Upper lobe of right lung (tissue), 1 donor: ENCODE measurements at regions not wholly inside any gene's neighbourhood (a gene's known extent, or its start where the extent isn't known, plus 50 kb on each side); places are given as distances from the start of the nearest gene placed in this dataset.

ENCODE experiments used
- ATAC-seq: fragments of 200-7000 bp; cut with Tn5 transposase; one replicate; pipeline ENCODE4 v1.9.1; 2020; ENCODE audit warnings: mild to moderate bottlenecking, moderate library complexity
- DNase-seq: peaks from one replicate; pipeline ENCODE4 v3.0.0-alpha.2; 2020
- H3K27ac ChIP-seq: fragments of 200-600 bp; one replicate; pipeline ENCODE4 v1.8.0; 2022
- H3K27me3 ChIP-seq: fragments of 200-600 bp; one replicate; pipeline ENCODE4 v1.8.0; 2022; ENCODE audit warnings: mild to moderate bottlenecking
- H3K36me3 ChIP-seq: fragments of 200-600 bp; one replicate; pipeline ENCODE4 v1.8.0; 2022
- H3K4me1 ChIP-seq: fragments of 200-600 bp; one replicate; pipeline ENCODE4 v1.8.0; 2022
- H3K4me3 ChIP-seq: fragments of 200-600 bp; one replicate; pipeline ENCODE4 v1.8.0; 2022; ENCODE audit warnings: mild to moderate bottlenecking
- H3K9me3 ChIP-seq: fragments of 200-600 bp; one replicate; pipeline ENCODE4 v1.8.0; 2022
- intact Hi-C: fragments of 100-400 bp; cut with DNase I; formaldehyde crosslinking; loops from one replicate; pipeline ENCODE4 v1.11.0; 2022
- TF ChIP-seq, protein P1 (sequence below): fragments of 200-600 bp; IDR thresholded peaks from one replicate; pipeline ENCODE4 v1.8.0; 2022; ENCODE audit warnings: antibody characterized with exemption
- donor health status: DM: no; HTN: yes; CAD: no; lungs with severe emphysema.

DNA sequence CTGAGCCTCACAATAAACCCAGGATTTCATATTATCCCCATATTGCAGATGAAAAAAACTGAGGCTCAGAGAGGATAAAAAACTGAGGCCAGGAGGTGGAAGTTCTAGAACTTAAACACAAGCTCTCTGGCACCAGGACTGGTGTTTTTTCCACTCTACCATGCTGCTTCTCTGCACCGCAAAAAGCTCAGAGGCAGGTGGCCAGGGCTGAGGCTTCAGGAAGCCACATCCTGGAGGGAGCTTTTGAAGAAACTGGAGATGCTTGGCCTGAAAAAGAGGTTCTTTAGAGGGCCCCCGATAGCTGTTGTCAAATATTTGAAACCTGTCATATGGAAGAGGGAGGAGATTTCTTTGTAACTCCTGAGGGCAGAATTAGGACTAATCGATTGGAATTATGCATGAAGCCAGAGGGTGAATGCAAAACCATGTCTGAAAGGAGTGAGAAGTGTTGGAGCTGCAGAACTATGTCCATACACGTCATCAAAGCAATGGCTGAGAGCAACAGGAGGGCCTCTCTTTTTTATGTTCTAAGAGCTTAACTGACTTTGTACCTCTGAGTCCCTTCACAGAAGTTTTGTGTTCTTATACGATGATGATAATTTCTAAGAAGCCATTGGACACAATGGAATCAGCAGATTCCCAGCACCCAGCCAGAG lies 448.6 kb downstream of the FUT8 start:
- no peak overlapping the region for H3K4me3 ChIP-seq
- ATAC-seq (no peak), DNase-seq (no peak)
- no peaks in the 10 kb centered on the region for H3K36me3 ChIP-seq
- no peak overlapping the region for H3K27ac ChIP-seq
- H3K27me3 ChIP-seq = no peaks in the 10 kb centered on the region
- no peaks in the 10 kb centered on the region for H3K9me3 ChIP-seq
- H3K4me1 ChIP-seq = no peaks in the 10 kb centered on the region
- intact Hi-C loops = no loop called here
- TF ChIP-seq, protein P1, sequence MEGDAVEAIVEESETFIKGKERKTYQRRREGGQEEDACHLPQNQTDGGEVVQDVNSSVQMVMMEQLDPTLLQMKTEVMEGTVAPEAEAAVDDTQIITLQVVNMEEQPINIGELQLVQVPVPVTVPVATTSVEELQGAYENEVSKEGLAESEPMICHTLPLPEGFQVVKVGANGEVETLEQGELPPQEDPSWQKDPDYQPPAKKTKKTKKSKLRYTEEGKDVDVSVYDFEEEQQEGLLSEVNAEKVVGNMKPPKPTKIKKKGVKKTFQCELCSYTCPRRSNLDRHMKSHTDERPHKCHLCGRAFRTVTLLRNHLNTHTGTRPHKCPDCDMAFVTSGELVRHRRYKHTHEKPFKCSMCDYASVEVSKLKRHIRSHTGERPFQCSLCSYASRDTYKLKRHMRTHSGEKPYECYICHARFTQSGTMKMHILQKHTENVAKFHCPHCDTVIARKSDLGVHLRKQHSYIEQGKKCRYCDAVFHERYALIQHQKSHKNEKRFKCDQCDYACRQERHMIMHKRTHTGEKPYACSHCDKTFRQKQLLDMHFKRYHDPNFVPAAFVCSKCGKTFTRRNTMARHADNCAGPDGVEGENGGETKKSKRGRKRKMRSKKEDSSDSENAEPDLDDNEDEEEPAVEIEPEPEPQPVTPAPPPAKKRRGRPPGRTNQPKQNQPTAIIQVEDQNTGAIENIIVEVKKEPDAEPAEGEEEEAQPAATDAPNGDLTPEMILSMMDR = no peak

GRCh38 chr14:65864549-65864948 lies 452.0 kb downstream of the FUT8 start:
- DNase-seq = no peak
- Histone ChIP-seq H3K36me3 (no peaks in the 10 kb centered on the region), H3K4me3 (no peak overlapping the region), H3K4me1 (no peaks in the 10 kb centered on the region), H3K9me3 (no peaks in the 10 kb centered on the region), H3K27ac (no peak overlapping the region), H3K27me3 (no peaks in the 10 kb centered on the region)
- intact Hi-C loops = no loop called here
- TF ChIP-seq, protein P1 = no peak
- ATAC-seq = no peak

GRCh38 chr14:65864984-65865383 lies 452.5 kb downstream of the FUT8 start:
- H3K4me3 ChIP-seq = no peak overlapping the region
- no peak overlapping the region for H3K27ac ChIP-seq
- no peaks in the 10 kb centered on the region for H3K9me3 ChIP-seq
- no peaks in the 10 kb centered on the region for H3K27me3 ChIP-seq
- ATAC-seq = no peak
- TF ChIP-seq, protein P1 = no peak
- H3K4me1 ChIP-seq = no peaks in the 10 kb centered on the region
- no peaks in the 10 kb centered on the region for H3K36me3 ChIP-seq
- intact Hi-C loops = no loop called here
- no peak for DNase-seq

DNA sequence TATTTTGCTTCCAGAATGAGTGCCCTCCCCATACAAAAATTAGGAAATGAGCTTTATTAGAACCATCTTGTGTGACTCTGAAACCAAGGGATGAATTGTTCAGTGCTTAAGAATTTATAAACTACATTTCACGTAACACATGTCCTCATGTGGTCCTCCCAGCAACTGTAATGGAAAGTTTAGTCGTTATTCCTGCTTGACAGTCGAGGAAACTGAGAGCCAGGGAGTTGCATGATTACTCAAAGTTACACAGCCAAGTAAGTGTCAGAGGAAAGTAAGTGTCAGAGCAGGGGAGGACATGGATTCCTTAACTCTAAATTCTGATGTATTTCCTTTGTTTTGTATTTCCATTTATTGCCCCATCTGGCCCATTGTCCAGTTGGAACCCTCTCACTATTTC lies 453.9 kb downstream of the FUT8 start:
- H3K27ac ChIP-seq = no peak overlapping the region
- H3K4me1 ChIP-seq = no peaks in the 10 kb centered on the region
- H3K9me3 ChIP-seq = no peaks in the 10 kb centered on the region
- H3K4me3 ChIP-seq = no peak overlapping the region
- no peak for DNase-seq
- H3K36me3 ChIP-seq = no peaks in the 10 kb centered on the region
- intact Hi-C loops = no loop called here
- TF ChIP-seq, protein P1 = no peak
- no peak for ATAC-seq
- no peaks in the 10 kb centered on the region for H3K27me3 ChIP-seq

- no peak overlapping the region for H3K27ac ChIP-seq
- intact Hi-C loops = no loop called here
- DNase-seq (no peak), ATAC-seq (no peak)
- H3K27me3 ChIP-seq = no peaks in the 10 kb centered on the region
- no peak overlapping the region for H3K4me3 ChIP-seq
- H3K9me3 ChIP-seq = no peaks in the 10 kb centered on the region
- TF ChIP-seq, protein P1 = no peak
- no peaks in the 10 kb centered on the region for H3K4me1 ChIP-seq
- H3K36me3 ChIP-seq = no peaks in the 10 kb centered on the region
Measured at GRCh38 chr14:65866886-65867285, 454.4 kb downstream of the FUT8 start.

DNA sequence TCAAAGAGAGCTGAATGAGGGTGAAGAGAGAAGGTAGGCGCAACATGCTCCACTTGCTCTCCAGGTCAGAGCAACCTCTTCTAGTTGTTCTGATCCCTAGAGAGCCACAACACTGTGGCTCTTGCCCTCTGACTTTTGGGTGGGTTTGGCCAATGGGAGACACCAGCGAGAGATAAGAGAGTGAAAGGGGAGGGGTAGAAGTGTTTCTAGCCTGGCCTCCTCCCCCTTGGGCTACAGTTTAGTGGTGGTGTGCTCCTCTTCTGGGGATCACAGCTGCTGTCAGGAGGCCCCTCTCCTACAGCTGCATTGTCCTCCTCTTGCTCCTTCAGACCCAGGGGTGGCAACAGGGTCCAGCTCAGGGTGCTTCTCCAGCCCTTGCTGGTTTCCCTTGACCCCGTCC lies 454.8 kb downstream of the FUT8 start:
- Histone ChIP-seq H3K36me3 (no peaks in the 10 kb centered on the region), H3K27ac (no peak overlapping the region), H3K4me1 (no peaks in the 10 kb centered on the region), H3K4me3 (no peak overlapping the region), H3K9me3 (no peaks in the 10 kb centered on the region), H3K27me3 (no peaks in the 10 kb centered on the region)
- DNase-seq = no peak
- TF ChIP-seq, protein P1 = no peak
- intact Hi-C loops = no loop called here
- ATAC-seq = peak; percentile 10
